ENCODE measurements at regions not wholly inside any gene's neighbourhood (a gene's known extent, or its start where the extent isn't known, plus 50 kb on each side); places are given as distances from the start of the nearest gene placed in this dataset.

DNA sequence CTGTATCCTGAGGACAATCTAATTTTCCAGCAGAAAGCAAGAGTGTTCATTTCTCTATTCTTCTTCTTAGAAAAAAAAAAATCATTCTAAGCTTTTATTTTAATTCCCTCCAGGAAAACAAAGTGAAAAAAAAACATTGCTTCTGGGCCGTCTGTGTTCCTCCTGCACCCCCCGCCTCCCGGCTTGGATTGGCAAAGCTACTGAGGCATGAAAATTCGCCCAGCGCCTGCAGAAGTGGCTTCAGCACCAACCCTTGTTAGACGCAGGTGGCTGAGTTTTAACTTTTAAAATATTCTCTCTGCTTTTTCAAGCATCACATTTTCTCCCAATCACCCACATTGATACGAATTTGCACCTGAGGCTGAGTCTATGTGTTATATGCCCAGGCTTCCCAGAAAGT is 401.6 kb downstream of the BRD1 start:
- no peak for DNase-seq

DNA sequence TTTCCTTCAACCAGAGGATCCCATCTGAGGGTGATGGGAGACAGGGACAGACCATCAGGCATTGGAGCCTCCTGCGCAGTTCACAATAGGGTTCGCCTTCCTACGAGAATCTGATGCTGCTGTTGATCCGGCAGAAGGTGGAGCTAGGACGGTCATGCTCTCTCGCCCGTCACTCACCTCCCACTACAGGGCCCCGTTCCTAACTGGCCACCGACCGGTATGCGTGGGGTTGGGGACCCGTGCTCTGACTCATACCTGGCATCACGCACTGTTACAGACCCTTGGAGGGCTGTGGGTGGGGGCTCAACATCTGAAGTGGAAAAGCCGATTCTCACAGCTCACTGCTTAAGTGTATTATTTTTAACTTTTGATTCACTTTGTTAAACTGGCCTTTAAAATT is 402.3 kb downstream of the BRD1 start:
- DNase-seq = peak; percentile 12

DNA sequence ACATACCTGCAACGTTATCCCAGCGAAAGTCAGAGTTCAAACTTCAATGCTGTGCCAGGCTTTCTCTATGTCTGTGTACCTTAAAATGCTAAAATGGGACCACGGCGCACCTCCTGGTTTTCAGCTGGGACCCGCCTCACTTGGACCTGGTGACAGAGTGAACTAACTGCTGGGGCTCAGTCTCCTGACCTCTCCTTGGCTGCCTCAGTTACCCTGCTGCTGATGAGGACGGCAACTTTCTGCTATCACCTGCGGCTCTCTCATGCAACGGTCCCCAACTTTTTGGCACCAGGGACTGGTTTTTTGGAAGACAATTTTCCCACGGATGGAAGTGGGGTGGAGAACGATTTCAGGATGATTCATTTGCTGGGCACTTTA is 402.8 kb downstream of the BRD1 start:
- DNase-seq = peak; percentile 3

DNA sequence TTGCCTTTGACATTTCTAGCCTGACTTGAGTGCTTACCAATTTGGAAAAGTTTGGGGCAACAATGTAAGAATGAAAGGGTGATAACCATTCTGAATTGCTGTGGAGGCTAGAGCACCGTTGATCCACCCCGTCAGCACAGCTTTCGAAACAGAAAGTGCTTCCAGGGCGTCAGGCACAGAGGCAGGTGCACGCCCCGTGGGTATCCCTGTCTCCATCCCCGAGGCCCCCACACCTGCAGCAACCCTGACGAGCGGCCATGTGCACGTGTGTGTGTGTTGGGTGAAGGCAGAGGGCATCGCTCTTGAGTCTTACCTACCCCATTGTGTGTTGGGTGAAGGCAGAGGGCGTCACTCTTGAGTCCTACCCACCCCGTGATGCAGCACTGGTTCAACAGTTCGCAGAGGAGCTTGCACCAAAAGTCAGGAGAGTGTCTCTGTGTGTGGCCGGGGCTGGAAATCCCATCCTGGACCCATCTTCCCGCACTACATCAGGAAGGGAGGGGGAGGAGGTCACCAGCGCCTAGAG is 404.5 kb downstream of the BRD1 start:
- DNase-seq = no peak

DNA sequence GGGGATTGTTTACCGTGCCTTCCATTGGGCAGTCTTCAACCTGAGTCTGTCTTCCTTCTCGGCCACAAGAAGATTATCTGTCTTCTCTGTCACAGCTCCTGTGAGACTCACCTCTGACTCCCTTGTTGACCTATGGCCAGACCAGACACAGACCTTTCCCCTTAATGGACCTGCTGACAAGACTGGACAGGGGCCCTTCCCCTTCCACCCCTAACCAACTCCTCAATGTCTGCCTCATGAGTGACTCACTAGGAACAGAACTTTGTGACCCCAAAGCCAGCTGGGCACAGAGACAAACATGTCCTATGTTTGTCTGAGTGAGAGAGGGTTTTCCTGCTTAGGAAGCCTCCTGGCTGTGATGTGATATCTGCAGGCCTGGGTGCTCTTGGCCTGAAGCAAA is 405.0 kb downstream of the BRD1 start:
- DNase-seq = no peak

DNA sequence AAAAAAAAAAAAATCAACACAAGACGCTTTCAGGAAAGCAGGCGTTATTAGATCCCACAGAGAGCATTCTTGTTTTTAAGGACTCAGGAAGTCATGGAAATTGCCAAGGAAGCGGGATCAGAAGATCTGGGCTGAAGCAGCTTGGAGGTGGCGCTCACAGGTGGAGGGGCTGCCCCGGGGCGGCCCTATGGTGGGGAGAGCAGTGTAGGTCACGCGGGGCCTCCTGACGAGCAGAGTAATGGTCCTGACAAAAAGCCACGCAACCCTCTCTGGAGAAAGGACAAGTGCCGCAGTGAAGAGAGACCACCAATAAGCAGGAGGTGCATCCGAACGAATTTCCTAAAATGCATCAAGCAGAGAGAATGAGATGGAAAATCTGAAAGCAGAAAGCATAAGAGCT is 407.0 kb downstream of the BRD1 start:
- no peak for DNase-seq

DNA sequence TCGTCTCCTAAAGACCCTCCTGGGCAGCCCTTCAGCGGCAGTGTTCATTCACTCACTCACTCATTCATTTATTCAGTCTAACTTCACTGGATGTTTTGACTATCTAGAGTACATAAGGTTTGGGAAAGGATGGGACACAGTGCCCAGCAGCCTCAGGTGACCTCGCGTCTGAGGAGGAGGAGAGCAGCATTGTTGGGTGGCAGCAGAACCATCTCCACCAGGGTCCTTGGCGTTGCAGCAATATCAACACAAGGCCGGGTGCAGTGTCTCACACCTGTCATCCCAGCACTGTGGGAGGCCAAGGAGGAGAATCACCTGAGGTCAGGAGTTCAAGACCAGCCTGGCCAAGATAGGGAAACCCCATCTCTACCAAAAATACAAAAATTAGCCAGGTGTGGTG is 408.0 kb downstream of the BRD1 start:
- no peak for DNase-seq

DNA sequence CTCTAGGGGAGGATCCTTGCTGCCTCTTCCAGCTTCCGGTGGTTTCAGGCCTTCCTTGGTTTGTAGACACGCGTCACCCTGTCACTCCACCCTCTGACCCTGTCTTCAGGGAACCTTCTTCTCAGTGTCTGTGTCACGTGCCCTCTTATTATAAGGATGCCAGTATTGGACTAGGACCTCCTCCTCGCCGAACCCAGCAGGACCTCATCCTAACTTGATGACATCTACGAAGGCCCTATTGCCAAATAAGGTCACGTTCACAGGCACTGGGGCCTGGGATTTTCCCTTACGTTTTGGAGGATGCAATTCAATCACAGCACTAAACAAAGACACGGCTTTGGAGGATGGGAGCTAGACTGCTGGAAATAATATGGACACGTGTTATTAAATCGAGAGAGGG is 408.7 kb downstream of the BRD1 start:
- DNase-seq = no peak

DNA sequence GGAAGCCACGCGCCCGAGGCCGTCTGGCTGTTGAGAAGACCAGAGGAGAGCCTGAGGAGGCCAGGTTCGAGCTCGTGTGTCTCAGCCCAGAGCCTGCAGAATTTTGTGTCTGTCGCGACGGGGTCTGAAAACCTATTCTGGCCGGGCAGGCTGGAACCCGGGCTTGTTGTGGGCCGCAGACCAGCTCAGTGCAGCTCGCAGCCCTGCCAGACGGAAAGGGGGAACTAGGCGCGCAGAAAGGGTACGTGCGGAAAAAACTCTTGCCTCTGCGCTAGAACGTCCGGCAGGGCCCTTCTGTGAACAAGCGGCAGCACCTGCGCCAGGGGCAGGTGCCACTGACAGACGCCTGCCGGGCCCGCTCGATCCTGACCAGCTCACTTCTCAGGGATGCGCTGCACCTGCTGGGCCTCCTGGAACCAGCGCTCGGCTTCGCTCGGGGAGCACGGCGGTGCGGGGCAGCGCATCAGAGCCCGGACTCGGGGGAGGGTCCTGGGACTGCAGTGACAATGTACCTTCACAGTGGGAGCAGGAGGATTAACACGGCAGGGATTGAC is 409.3 kb downstream of the BRD1 start:
- no peak for DNase-seq

DNA sequence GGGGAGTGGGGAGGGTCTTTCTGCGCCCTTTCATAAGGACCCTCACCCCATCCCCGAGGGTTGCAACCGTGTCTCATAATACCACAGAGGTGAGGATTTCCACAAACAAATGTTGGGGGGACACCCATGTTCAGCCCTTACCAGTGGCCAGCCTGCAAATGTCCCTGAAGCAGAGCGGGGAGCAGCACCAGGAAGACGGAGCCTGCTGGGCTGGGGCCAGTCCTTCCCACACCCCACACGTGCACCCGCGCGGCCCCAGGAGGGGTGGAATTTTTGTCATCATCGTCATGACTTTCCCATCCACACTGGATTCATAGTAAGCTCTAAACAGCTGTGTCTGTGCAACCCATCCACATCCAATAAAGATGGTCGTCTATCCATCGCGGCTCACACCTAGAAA is 409.8 kb downstream of the BRD1 start:
- no peak for DNase-seq

DNA sequence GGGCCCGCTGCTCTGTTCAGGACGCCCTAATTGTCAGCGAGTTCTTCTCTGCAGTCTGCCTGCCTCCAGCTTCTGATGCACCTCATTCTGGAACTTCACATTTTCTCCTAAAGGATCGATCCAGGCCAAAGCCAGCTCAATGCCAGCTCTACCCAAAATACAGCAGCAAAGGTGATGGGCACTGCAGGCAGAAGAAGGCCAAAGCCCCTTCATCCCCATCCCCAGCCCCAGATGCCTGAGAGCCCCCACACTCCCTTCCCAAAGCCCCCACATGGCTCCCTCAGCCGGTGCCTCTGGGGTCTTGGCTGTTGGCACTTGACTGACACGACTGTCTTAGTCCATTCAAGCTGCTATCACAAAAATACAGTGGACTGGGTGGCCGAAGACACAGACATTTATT is 410.3 kb downstream of the BRD1 start:
- DNase-seq = no peak

DNA sequence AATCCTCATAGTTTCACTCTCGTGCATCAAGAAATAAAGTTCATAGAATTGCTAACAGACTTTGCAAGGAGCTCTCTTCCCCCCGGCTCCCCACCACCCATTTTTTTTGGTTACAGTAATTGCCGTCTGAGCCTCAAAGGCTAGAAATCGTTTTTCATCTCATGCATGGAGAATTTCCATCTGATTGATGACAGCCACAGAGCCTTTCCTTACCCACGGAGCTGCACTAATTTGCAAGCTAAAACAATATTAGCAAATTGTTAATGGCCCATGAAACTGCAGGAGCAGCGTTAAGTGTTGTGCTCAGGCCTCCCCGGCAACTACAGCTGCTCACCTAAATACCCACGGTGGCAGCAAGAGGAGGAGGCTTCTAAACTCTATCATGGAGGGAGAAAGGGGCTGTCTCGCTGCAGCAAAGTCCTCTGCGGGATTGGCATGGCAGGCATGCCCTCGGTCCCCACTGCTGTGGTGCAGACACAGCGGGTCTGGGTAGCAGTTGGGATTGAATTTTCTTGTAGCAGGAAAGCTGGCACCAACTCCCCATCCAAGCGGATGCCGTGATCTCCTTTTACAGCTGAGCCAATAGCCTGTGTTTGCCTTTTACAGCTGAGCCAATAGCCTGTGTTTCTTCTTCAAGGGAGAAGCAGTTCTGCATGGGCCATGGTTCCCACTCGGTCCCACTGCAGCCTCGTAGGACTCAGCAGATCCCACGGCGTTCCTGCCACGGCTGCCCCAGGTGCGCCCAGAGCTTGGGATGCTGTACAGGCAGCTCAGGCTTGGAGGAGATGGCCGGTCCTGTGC is 412.3 kb downstream of the BRD1 start:
- no peak for DNase-seq

DNA sequence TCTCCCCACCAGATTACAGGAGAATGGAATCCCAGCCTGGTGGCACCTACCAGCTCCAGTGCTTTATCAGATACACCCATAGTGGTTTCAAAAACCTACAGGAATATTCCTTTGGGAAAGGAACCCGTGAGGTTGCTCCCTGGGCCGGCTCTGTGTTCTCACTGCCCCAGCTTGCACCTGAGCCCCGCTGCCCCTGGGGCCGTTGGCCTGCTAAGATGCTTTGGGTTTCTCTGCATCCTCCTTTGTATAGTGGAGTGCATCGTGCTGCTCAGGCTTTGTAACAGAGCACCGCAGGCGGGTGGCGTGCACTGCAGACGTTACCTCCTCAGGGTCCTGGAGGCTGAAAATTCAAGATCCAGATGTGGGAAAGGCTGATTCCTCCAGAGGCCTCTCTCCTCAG is 414.1 kb downstream of the BRD1 start:
- no peak for DNase-seq

DNA sequence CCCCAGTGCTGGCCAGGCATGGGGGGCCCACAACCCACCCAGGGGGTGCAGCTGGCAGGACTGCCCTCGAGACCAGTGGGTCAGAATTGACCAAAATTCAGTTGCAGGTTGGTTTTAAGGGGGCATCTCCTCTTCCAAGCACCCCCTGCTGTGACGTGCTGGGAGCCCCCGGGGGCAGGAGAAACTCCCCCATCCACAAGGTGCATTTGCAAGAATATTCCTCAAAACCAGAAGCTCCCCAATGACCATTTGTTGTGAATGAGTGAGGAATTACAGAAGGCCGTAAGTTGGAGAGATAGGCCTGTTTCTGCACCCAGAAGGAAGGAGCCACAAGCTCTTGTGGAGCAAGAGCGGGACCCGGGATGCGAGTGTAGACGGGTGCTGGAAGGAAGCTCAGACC is 414.5 kb downstream of the BRD1 start:
- no peak for DNase-seq

DNA sequence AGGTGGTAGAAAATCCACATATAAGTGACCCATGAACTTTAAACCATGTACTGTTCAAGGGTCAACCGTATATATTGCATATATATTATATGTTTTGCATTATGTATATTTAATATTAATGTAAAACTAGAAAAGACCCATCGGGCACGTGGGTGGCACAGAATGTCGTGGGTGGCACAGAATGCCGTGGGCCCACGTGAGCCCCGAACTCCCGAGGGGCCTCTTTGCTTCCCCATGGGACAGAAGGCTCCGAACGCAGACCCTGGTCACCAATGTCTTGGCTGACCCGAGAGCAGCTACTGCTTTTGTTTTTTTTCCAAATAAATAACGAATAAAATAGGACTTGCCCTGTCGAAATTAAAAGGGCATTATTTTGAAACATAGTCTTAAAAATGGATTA is 415.4 kb downstream of the BRD1 start:
- no peak for DNase-seq

DNA sequence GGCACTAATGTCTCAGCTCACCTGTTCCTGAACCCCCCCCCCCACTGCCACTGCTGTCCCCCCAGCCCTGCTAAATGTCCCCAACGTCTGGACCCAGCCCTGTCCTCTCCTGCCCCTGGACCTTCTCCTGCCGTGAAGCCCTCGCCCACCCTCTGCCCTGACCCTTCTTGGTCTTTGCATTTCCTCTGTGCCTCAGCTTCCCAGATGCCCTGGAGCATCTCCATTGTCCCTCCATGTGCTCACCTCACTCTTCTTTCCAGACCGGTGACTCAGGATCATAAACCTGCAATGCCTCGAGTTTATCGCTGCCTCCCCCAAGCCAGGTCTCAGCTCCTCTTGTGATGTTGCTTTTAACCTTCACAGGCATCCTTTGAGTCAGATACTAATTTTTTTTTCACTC is 416.4 kb downstream of the BRD1 start:
- DNase-seq = no peak

DNA sequence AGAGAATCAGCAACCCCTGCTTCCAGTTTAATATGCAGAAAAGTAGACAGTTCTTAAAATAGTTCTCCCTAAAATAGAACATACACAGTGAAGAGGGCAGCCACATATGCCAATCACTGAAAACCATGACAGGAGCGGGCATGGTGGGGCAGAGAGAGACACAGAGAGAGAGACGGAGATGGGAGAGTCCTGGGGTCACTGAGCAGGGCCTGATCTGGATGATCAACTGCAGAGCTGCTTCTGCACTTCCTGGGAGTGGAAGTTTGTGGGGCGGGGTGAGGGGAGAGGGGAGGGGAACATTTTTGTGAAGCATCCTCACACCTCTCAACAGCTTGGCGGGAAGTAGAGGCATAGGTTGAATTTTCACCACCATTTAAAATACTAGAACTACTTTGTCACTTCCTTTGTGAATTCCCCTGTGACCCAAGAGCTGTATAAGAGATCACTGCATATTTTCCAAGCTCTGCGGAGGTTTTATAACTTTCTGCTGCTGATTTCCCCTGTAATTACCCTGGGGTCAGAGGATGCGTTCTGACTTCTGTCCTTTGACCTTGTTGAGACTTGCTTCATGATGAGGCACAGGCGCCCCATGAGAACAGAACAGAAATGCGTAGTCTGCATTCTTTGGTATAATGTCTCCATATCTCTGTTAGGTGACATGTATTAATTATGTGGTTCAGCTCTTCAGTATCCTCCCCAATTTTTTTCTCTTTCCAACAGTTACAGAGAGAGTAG is 419.4 kb downstream of the BRD1 start:
- DNase-seq = no peak

DNA sequence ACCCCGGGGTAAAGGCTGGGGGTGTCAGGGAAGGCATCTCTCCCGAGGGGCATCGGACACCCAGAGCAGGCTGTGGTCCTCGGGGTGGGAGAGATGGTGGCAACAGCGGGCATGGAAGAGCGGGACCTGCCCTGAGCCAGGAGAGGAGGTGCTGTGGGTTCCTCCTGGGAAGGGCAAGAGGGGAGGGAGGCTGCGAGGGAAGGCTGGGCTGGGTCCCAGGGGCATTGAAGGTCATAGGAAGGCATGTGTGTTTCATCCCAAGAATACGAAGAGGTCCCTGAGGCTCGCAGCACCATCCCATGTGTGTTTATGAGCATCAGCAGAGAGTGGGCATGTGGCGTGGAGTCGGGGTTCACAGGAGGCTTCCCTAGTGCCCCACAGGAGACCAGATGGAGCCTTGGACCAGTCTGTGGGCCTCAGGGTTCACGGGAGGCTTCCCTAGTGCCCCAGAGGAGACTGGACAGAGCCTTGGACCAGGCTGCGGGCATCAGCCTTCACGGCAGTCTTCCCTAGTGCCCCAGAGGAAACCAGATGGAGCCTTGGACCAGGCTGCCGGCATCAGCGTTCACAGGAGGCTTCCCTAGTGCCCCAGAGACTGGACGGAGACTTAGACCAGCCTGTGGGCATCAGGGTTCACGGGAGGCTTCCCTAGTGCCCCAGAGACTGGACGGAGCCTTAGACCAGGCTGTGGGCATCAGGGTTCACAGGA is 420.6 kb downstream of the BRD1 start:
- no peak for DNase-seq

DNA sequence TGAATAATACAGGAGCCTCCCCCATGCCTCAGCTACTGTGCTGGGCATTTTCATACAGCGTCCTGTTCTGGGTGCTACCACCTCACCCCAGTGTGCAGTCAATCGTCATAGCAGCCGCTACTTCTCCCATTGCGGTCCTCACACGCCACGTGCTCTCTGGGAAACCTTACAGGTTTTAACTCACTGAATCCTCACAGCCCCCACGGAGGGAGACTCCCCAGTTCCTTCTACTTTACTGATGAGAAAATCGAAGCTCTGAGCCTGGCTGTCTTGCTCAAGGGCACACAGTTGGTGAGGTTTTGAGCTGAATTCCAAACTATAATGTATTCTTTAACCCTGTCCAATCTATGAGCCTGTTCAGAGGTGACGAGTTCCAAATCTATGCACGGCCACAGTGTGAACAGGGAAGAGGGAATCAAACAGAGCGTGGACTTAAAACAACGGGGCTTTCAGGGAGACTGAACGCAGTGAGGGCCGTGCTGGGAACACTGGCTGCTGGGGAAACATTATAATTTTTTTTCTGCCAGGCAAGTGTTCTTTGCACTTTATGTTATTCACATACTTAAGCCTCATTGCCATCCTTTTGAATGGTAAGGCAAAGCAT is 421.5 kb downstream of the BRD1 start:
- no peak for DNase-seq

DNA sequence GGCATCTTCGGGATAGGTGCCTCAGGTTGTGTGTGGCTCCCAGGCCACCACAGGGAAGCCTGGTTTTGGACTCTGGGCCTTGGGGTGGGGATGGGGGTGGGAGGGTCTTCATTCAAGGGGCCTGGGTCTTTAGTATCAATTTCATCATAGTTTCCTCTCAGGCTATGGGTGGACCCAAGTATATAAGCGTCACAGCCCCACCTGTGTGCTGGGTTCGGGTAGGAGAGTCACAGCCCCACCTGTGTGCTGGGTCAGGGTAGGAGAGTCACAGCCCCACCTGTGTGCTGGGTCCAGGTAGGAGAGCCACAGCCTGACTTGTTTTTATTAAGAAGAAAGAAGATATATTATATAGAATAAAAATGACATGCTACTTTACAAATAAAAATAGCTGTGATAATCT is 422.1 kb downstream of the BRD1 start:
- DNase-seq = no peak

DNA sequence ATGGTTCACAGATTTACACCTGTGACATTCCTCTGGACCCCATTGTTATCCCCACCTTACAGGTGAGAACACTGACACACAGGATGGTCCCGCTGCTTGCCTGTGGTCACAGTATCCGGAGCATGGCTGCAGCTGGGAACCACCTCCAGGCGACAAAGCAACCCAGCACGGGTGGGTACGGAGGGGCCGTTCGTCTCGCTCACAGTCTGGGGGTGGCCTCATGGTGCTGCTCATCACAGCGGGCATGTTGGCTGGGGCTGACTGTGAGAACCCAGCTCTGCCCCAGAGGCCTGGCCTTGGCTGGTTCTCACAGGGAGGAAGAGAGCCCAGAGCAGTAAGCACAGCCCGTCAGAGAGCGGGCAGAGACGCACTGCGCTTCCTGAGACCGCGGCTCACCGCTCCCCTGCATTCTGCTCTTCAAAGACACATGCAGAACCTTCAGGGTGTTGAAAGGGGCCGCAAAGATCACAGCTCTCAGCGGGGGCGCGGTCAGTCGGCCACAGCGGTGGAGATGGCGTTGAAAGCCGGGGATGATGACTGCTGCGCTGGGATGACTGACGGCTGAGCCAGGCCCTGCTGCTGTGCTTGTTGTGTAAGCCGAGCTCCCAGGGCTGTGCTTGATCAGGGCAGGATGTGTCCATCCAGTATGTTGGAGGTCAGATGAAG is 423.0 kb downstream of the BRD1 start:
- no peak for DNase-seq

DNA sequence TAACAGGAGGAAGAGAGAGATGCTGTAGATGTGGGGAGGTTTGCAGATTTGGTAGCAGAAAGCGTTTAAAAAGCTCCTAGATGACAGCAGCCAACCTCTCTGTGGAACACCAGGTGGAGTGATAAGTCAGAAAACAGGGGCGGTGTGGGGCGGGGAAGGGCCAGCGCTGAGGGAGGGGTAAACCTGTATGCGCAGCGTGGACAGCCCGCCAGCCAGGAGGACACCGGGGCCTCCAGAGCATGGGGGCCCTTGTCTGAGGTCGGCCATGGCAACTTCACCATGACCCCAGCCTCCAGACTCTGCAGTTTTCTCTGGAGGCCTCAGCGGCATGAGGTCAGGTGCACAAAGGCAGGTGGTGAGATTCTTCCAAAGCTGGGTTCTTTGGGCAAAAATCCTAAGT is 423.7 kb downstream of the BRD1 start:
- DNase-seq = no peak

DNA sequence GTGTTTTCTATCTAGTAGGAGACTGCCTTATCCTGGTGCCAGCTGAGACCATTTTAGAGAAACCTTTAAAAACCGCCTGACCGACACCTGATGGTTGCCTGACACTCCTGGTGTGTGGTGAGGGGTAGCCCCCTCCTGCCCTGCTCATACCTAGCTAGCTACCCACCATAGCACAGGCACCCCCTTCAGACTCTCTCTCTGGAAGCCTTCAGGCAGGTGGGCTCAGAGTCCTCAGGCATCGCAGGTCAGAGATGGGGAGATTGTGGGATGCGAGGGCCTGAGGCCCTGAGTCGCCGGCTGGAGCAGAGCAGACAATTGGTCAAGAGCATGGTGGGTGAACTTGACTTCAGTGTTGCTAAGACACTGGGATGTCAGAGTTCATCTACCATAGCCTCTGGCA is 424.6 kb downstream of the BRD1 start:
- no peak for DNase-seq

All from femur (tissue), 1 donor.